IgD-negative memory B cell (primary cell): ENCODE measurements at regions not wholly inside any gene's neighbourhood (a gene's known extent, or its start where the extent isn't known, plus 50 kb on each side); places are given as distances from the start of the nearest gene placed in this dataset.
A peak's percentile ranks its signal among the peaks of the same experiment; 100 is the strongest.

Source experiments
- H3K27ac Mint-ChIP-seq, 3 donors: one replicate each; pipeline ENCODE4 v1.8.0; 2020 to 2022; ENCODE audit warnings: mild to moderate bottlenecking in 3 of 3, mixed read lengths in 3 of 3, moderate library complexity in 1 of 3
- H3K27me3 Mint-ChIP-seq: one replicate; pipeline ENCODE4 v1.8.0; 2021; ENCODE audit warnings: mixed read lengths
- H3K36me3 Mint-ChIP-seq: one replicate; pipeline ENCODE4 v1.8.0; 2020; ENCODE audit warnings: mild to moderate bottlenecking, mixed read lengths
- H3K4me1 Mint-ChIP-seq, 3 donors: one replicate each; pipeline ENCODE4 v1.8.0; 2020 to 2022; ENCODE audit warnings: mixed read lengths in 3 of 3, mild to moderate bottlenecking in 1 of 3
- H3K4me3 Mint-ChIP-seq, 4 donors: one replicate each; pipeline ENCODE4 v1.8.0; 2020 to 2022; ENCODE audit warnings: mild to moderate bottlenecking in 4 of 4, mixed read lengths in 4 of 4, moderate library complexity in 3 of 4
- H3K9me3 Mint-ChIP-seq, 3 donors: one replicate each; pipeline ENCODE4 v1.8.0; 2020 to 2021; ENCODE audit warnings: mixed read lengths in 3 of 3, mild to moderate bottlenecking in 1 of 3

- Mint-ChIP-seq H3K36me3 (no peaks in the 10 kb centered on the region), H3K4me1 (no peaks in the 10 kb centered on the region), H3K9me3 (peaks cover 0 to 4% (median 0%) of the 10 kb centered on the region in 3 donors), H3K27ac (no peak overlapping the region), H3K27me3 (no peaks in the 10 kb centered on the region), H3K4me3 (no peak overlapping the region)
Observed at GRCh38 chr5:175168882-175169507, 275.0 kb downstream of the DRD1 start.

GRCh38 chr5:175166026-175166425 is 278.0 kb downstream of the DRD1 start:
- Mint-ChIP-seq H3K27ac (no peak overlapping the region), H3K9me3 (no peaks in the 10 kb centered on the region), H3K36me3 (no peaks in the 10 kb centered on the region), H3K4me3 (no peak overlapping the region), H3K4me1 (no peaks in the 10 kb centered on the region), H3K27me3 (no peaks in the 10 kb centered on the region)

- H3K4me1 Mint-ChIP-seq: no peaks in the 10 kb centered on the region
- H3K27me3 Mint-ChIP-seq: no peaks in the 10 kb centered on the region
- no peak overlapping the region for H3K4me3 Mint-ChIP-seq
- H3K36me3 Mint-ChIP-seq: no peaks in the 10 kb centered on the region
- no peaks in the 10 kb centered on the region for H3K9me3 Mint-ChIP-seq
- H3K27ac Mint-ChIP-seq: no peak overlapping the region
Observed at GRCh38 chr5:175163586-175164275, 280.3 kb downstream of the DRD1 start.

GRCh38 chr5:175162036-175162435 is 281.9 kb downstream of the DRD1 start:
- no peaks in the 10 kb centered on the region for H3K36me3 Mint-ChIP-seq
- no peak overlapping the region for H3K4me3 Mint-ChIP-seq
- H3K27me3 Mint-ChIP-seq: no peaks in the 10 kb centered on the region
- no peak overlapping the region for H3K27ac Mint-ChIP-seq
- H3K4me1 Mint-ChIP-seq: no peaks in the 10 kb centered on the region
- H3K9me3 Mint-ChIP-seq: no peaks in the 10 kb centered on the region

- no peaks in the 10 kb centered on the region for H3K4me1 Mint-ChIP-seq
- H3K9me3 Mint-ChIP-seq: peaks cover 0 to 2% (median 0%) of the 10 kb centered on the region in 3 donors
- H3K27ac Mint-ChIP-seq: no peak overlapping the region
- H3K4me3 Mint-ChIP-seq: no peak overlapping the region
- H3K27me3 Mint-ChIP-seq: no peaks in the 10 kb centered on the region
- H3K36me3 Mint-ChIP-seq: no peaks in the 10 kb centered on the region
Observed at GRCh38 chr5:175159956-175160355, 284.0 kb downstream of the DRD1 start.

- H3K4me1 Mint-ChIP-seq: no peaks in the 10 kb centered on the region
- H3K9me3 Mint-ChIP-seq: peaks cover 5 to 39% (median 18%) of the 10 kb centered on the region in 3 donors
- H3K27me3 Mint-ChIP-seq: no peaks in the 10 kb centered on the region
- no peaks in the 10 kb centered on the region for H3K36me3 Mint-ChIP-seq
- H3K27ac Mint-ChIP-seq: no peak overlapping the region
- no peak overlapping the region for H3K4me3 Mint-ChIP-seq
Observed at GRCh38 chr5:175148636-175149172, 295.3 kb downstream of the DRD1 start.

GRCh38 chr5:175146733-175147132 is 297.2 kb downstream of the DRD1 start:
- Mint-ChIP-seq H3K9me3 (peaks cover 5 to 44% (median 15%) of the 10 kb centered on the region in 3 donors), H3K27me3 (no peaks in the 10 kb centered on the region), H3K4me1 (no peaks in the 10 kb centered on the region), H3K4me3 (no peak overlapping the region), H3K36me3 (no peaks in the 10 kb centered on the region), H3K27ac (no peak overlapping the region)

GRCh38 chr5:175141421-175141820 is 302.6 kb downstream of the DRD1 start:
- Mint-ChIP-seq H3K9me3 (peaks cover 7 to 32% (median 22%) of the 10 kb centered on the region in 3 donors), H3K4me3 (no peak overlapping the region), H3K27me3 (no peaks in the 10 kb centered on the region), H3K27ac (no peak overlapping the region), H3K4me1 (no peaks in the 10 kb centered on the region), H3K36me3 (no peaks in the 10 kb centered on the region)

- Mint-ChIP-seq H3K27me3 (no peaks in the 10 kb centered on the region), H3K4me3 (no peak overlapping the region), H3K27ac (peak overlapping the region in 1 of 3 donors; percentile 50), H3K9me3 (peaks cover 1 to 5% (median 4%) of the 10 kb centered on the region in 3 donors), H3K4me1 (no peaks in the 10 kb centered on the region), H3K36me3 (no peaks in the 10 kb centered on the region)
Observed at GRCh38 chr5:175133185-175133584, 310.8 kb downstream of the DRD1 start.

- Mint-ChIP-seq H3K4me3 (no peak overlapping the region), H3K27ac (no peak overlapping the region), H3K9me3 (peaks cover 0 to 5% (median 4%) of the 10 kb centered on the region in 3 donors), H3K36me3 (peaks cover 1% of the 10 kb centered on the region), H3K4me1 (no peaks in the 10 kb centered on the region), H3K27me3 (peaks cover 2% of the 10 kb centered on the region)
Observed at GRCh38 chr5:175131432-175131831, 312.6 kb downstream of the DRD1 start.

- H3K27me3 Mint-ChIP-seq: peaks cover 2% of the 10 kb centered on the region
- H3K36me3 Mint-ChIP-seq: peaks cover 1% of the 10 kb centered on the region
- H3K4me3 Mint-ChIP-seq: no peak overlapping the region
- H3K4me1 Mint-ChIP-seq: no peaks in the 10 kb centered on the region
- H3K27ac Mint-ChIP-seq: no peak overlapping the region
- H3K9me3 Mint-ChIP-seq: peaks cover 0 to 2% (median 0%) of the 10 kb centered on the region in 3 donors
Observed at GRCh38 chr5:175129619-175130018, 314.4 kb downstream of the DRD1 start.

- Mint-ChIP-seq H3K36me3 (peaks cover 1% of the 10 kb centered on the region), H3K9me3 (peaks cover 0 to 2% (median 0%) of the 10 kb centered on the region in 3 donors), H3K27ac (no peak overlapping the region), H3K4me3 (no peak overlapping the region), H3K4me1 (no peaks in the 10 kb centered on the region), H3K27me3 (peaks cover 2% of the 10 kb centered on the region)
Observed at GRCh38 chr5:175129121-175129520, 314.9 kb downstream of the DRD1 start.

GRCh38 chr5:175124821-175125220 is 319.2 kb downstream of the DRD1 start:
- no peak overlapping the region for H3K27ac Mint-ChIP-seq
- H3K27me3 Mint-ChIP-seq: peaks cover 2% of the 10 kb centered on the region
- peaks cover 0 to 1% (median 0%) of the 10 kb centered on the region in 3 donors for H3K9me3 Mint-ChIP-seq
- peaks cover 1% of the 10 kb centered on the region for H3K36me3 Mint-ChIP-seq
- no peaks in the 10 kb centered on the region for H3K4me1 Mint-ChIP-seq
- H3K4me3 Mint-ChIP-seq: no peak overlapping the region

GRCh38 chr5:175124251-175124813 is 319.6 kb downstream of the DRD1 start:
- peaks cover 2% of the 10 kb centered on the region for H3K27me3 Mint-ChIP-seq
- no peak overlapping the region for H3K27ac Mint-ChIP-seq
- H3K9me3 Mint-ChIP-seq: peaks cover 0 to 1% (median 0%) of the 10 kb centered on the region in 3 donors
- H3K4me1 Mint-ChIP-seq: no peaks in the 10 kb centered on the region
- no peak overlapping the region for H3K4me3 Mint-ChIP-seq
- H3K36me3 Mint-ChIP-seq: peaks cover 1% of the 10 kb centered on the region

- peaks cover 0 to 1% (median 0%) of the 10 kb centered on the region in 3 donors for H3K9me3 Mint-ChIP-seq
- H3K4me1 Mint-ChIP-seq: no peaks in the 10 kb centered on the region
- H3K27ac Mint-ChIP-seq: no peak overlapping the region
Observed at GRCh38 chr5:175123542-175123941, 320.4 kb downstream of the DRD1 start.

More at GRCh38 chr5:175123542-175123941, 320.4 kb downstream of the DRD1 start:
- Mint-ChIP-seq H3K36me3 (peaks cover 1% of the 10 kb centered on the region), H3K4me3 (no peak overlapping the region), H3K27me3 (peaks cover 2% of the 10 kb centered on the region)
